ENCODE measurements at regions not wholly inside any gene's neighbourhood (a gene's known extent, or its start where the extent isn't known, plus 50 kb on each side); places are given as distances from the start of the nearest gene placed in this dataset.

DNA sequence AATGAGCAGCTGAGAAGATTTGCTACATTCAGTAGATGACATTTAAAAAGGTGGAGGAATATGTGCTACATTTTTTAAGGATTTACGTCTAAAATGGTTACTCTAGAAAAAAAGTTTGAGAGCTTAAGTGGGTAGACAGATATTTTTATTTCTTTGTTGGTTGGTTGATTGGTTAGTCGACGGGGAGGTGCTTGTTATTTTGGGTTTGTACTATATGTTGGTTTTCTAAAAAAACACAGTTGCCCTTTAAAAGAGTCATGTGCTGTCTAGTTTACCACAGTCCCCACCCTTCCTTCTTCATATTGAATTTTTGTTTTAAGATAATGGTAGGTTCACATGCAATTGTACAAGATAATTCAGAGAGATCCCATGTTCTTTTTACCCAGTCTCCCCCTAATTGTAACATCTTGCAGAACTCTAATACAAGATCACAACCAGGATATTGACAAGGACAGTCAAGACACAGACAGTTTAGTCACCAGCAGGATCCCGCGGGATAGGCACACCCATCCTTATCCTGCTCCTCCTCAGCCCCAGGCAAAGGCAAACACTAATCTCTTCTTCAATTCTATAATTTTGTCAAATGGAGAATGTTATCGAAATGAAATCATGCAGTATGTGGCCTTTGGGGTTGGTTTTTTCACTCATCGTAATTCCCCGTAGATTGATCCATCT is 171.4 kb downstream of the FOXO1 start:
- TF ChIP-seq GATA1 (IDR thresholded peaks at IDR 0.05; ENCODE audit: low read depth, low read length) (no peak), POLR2A (IDR thresholded peaks at IDR 0.05; ENCODE audit: low read length) (no peak)
- no peak for DNase-seq

DNA sequence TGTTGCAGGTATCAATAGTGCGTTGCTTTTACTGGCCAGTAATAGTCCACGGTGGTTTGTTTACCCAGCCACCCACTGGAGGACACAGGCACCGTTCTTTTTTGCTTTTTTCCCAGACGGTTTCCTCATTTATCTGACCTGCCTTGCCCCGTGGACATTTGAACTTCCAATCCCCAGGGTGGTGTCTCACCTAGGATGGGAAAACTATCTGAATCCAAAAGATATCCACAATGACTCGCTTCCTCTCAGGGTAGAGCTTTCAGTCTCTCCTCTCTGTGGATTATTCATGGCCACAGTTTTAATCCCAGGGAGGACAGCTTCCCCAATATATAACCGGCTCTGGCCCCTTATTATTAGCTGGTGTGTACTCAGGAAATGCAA is 170.8 kb downstream of the FOXO1 start:
- TF ChIP-seq GATA1 (IDR thresholded peaks at IDR 0.05; ENCODE audit: low read depth, low read length) = no peak
- no peak for DNase-seq

DNA sequence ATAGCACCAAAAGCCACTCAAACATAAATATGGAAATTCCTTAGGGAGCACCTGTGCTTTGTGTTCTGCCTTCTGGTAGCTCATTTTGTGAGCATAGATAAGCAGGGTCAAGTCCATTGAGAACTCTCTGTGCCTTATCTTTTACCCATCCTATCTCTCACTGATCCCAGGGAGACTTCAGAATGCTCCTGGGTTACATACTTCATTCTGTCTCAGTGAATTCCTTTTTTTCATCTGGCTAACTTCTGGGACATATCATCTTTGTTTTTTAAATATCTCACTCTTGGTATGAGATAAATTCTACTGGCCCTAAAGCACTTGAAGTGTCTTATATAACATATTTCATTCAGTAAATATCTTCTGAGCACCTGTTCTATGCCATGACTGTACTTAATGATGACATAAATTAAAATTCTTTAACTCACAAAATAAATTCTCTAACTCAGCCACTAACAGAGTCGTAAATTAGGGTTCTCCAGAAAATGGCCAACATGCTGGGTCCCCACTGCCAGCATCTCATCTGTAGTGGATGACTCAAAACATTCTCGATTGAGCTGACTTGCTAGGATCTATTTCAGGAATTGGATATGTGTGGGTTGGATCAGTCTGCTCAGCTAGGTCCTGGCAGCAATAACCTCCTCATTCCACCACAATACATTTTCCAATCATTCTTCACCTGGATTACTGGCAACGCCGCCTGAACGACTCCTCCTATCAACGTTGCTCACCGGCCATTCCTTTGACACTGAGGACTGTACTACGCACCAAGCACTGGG is 170.2 kb downstream of the FOXO1 start:
- no peak for DNase-seq
- TF ChIP-seq POLR2A (IDR thresholded peaks at IDR 0.05; ENCODE audit: low read length) (no peak), GATA1 (IDR thresholded peaks at IDR 0.05; ENCODE audit: low read depth, low read length) (no peak)

DNA sequence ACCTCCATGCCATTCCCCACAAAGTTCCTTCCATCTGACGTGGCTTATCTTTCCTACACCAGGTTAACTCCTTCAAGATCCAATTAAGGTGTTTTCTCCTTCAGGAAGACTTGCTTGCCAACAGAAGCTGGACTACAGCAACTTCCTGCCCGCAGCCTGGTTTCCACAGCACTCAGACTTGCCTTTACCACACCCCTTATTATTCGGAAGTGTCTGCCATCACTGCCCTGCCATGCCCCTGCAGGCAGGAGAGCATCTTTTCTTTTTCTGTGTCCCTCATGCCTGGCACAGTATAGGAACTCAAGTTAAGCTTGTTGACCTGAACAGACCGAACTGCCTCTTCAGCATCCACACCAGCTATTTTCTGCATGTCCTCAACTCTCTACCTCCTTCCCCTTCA is 168.0 kb downstream of the FOXO1 start:
- no peak for DNase-seq
- TF ChIP-seq GATA1 (IDR thresholded peaks at IDR 0.05; ENCODE audit: low read depth, low read length) (no peak), POLR2A (IDR thresholded peaks at IDR 0.05; ENCODE audit: low read length) (no peak)

DNA sequence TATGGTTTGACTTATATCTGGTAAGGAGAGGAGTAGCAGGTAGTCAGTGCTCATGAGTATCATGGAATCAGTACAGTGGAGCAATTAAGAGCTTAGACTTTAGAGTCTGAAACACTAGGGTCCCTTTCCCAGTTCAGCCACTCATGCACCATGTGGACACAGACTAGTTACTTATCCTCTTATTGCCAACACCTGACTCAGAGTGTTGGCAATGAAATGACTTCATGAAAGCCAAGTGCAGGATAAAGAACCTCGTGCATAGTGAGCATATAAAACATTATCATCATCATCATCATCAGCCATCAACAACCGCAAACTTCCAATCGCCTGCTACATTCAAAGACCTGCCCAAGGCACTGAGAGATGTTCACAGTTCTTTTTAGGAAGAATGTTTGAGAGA is 164.2 kb downstream of the FOXO1 start:
- TF ChIP-seq POLR2A (IDR thresholded peaks at IDR 0.05; ENCODE audit: low read length) (no peak), GATA1 (IDR thresholded peaks at IDR 0.05; ENCODE audit: low read depth, low read length) (no peak)
- no peak for DNase-seq

DNA sequence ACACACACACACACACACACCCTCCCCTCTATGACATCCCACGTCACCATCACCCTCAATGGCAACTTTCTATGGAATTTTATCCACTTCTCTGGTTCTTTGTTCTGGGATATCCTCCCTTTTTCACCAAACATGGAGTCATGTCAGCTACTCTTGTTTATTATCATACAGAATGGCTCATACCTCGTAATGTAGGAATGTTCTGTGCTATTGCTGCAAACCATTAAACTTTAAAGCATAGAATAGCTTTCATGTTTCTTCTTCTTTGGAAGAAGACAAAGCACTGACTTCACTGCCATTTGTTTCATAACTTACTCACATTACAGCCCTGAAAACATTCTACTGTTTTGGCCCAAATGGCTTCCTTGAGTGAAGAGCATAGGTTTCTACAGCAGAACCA is 163.4 kb downstream of the FOXO1 start:
- DNase-seq = no peak
- TF ChIP-seq GATA1 (IDR thresholded peaks at IDR 0.05; ENCODE audit: low read depth, low read length) (no peak), POLR2A (IDR thresholded peaks at IDR 0.05; ENCODE audit: low read length) (no peak)

DNA sequence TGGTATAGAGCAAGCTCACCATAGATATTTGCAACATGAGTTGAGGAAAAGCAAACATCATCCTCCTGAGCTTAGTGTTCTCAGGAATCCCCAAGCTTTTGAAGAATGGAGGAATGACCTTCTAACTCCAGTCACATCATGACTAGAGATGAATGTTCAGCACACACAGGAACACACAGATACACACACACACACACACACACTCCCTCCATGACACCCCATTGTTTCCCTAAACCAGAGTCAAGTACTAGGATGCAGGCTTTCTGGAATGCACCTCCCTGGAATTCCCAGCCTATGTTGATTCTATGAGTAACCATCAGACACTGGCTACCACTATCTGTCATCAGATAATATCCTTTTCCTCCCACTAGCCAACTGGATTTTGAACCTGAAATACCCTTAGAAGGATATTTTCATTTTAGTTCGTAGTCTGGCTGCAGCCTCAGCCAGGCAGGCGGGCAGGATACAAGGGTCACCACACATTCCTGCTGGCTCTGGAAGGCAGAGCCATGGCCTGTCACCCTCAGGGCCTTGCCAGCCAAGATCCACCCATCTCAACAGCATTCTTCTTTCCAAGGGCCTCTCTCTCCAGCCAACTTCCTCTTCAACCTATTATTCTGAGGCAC is 162.4 kb downstream of the FOXO1 start:
- no peak for DNase-seq
- TF ChIP-seq GATA1 (IDR thresholded peaks at IDR 0.05; ENCODE audit: low read depth, low read length) (no peak), POLR2A (IDR thresholded peaks at IDR 0.05; ENCODE audit: low read length) (no peak)

DNA sequence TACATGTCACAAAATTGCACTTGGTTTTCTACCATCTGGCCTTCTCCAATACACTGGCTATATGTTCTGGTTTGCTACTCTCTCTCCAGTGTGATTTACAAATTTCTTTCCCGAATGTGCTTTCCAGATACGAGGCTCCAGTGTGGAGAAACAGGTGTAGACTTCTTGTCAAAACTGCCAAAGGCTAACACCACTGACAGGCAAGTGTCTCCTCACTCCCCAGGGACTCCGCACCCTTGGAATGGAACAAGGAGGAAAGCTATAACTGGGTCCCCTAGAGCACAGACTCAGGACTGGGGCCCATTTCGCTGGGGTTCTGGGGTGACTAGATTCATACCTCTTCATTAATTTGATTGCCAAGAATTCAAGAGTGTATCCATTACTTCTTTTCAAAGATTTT is 161.8 kb downstream of the FOXO1 start:
- DNase-seq = no peak
- TF ChIP-seq POLR2A (IDR thresholded peaks at IDR 0.05; ENCODE audit: low read length) (no peak), GATA1 (IDR thresholded peaks at IDR 0.05; ENCODE audit: low read depth, low read length) (no peak)

DNA sequence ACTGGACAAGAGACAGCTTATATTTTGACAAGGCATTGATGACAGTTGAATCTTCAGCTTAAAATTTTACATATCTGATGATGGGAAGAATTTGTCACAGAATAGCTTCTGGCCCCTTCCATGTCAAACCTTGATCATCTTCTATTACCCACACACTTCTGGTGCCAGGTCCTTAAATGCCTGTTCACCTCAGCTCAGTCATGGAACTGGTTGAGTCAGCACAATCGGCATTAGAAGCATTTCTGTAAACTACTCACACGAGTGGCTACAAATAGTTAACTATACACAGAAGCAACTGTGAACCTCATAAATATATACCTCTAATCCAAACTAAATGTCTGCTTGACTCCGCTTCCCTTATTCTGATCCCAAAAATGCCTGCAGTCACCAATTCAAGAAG is 161.2 kb downstream of the FOXO1 start:
- TF ChIP-seq POLR2A (IDR thresholded peaks at IDR 0.05; ENCODE audit: low read length) (no peak), GATA1 (IDR thresholded peaks at IDR 0.05; ENCODE audit: low read depth, low read length) (no peak)
- DNase-seq = no peak

Measured in erythroblast (primary cell).